ENCODE measurements at regions not wholly inside any gene's neighbourhood (a gene's known extent, or its start where the extent isn't known, plus 50 kb on each side); places are given as distances from the start of the nearest gene placed in this dataset.

GRCh38 chr10:43861966-43862751 is 213.5 kb upstream of the ZNF32 start:
- peak; percentile 34 for ATAC-seq
- TF ChIP-seq TOX (CRISPR knock-in tag; IDR thresholded peaks at IDR 0.05; ENCODE audit: borderline replicate concordance) = no peak
- no peak for TF ChIP-seq PPARA (CRISPR knock-in tag; IDR thresholded peaks at IDR 0.05; ENCODE audit: borderline replicate concordance)
- TF ChIP-seq TSHZ2 (CRISPR knock-in tag; IDR thresholded peaks at IDR 0.05) = no peak
- no peak for TF ChIP-seq ZC3H10 (CRISPR knock-in tag; IDR thresholded peaks at IDR 0.05)
- TF ChIP-seq BACH2 (CRISPR knock-in tag; IDR thresholded peaks at IDR 0.05; ENCODE audit: borderline replicate concordance) = no peak
- TF ChIP-seq ISL1 (CRISPR knock-in tag; IDR thresholded peaks at IDR 0.05) = no peak

- no peak for TF ChIP-seq ESRRG (CRISPR knock-in tag; IDR thresholded peaks at IDR 0.05)
- no peak for TF ChIP-seq CREB5 (CRISPR knock-in tag; IDR thresholded peaks at IDR 0.05; ENCODE audit: low read depth)
- no peak for TF ChIP-seq OSR1 (CRISPR knock-in tag; IDR thresholded peaks at IDR 0.05)
- no peak for TF ChIP-seq TCF4 (CRISPR knock-in tag; IDR thresholded peaks at IDR 0.05; ENCODE audit: borderline replicate concordance)
- TF ChIP-seq ZNF565 (CRISPR knock-in tag; conservative IDR thresholded peaks at IDR 0.05; ENCODE audit: low read depth) = no peak
- TF ChIP-seq ISL1 (CRISPR knock-in tag; IDR thresholded peaks at IDR 0.05) = no peak
- TF ChIP-seq RARB (CRISPR knock-in tag; IDR thresholded peaks at IDR 0.05) = no peak
- no peak for TF ChIP-seq CSDC2 (CRISPR knock-in tag; IDR thresholded peaks at IDR 0.05)
- TF ChIP-seq PATZ1 (CRISPR knock-in tag; IDR thresholded peaks at IDR 0.05; ENCODE audit: borderline replicate concordance) = no peak
- TF ChIP-seq ZNF8 (CRISPR knock-in tag; IDR thresholded peaks at IDR 0.05) = no peak
- TF ChIP-seq ZFP3 (CRISPR knock-in tag; IDR thresholded peaks at IDR 0.05) = no peak
- no peak for TF ChIP-seq ARNTL (CRISPR knock-in tag; IDR thresholded peaks at IDR 0.05; ENCODE audit: borderline replicate concordance, low read depth)
- no peak for TF ChIP-seq ZNF70 (CRISPR knock-in tag; IDR thresholded peaks at IDR 0.05)
- TF ChIP-seq POU6F1 (CRISPR knock-in tag; IDR thresholded peaks at IDR 0.05; ENCODE audit: borderline replicate concordance, low read depth) = no peak
- TF ChIP-seq ZC3H10 (CRISPR knock-in tag; IDR thresholded peaks at IDR 0.05) = no peak
- TF ChIP-seq CSRNP3 (CRISPR knock-in tag; IDR thresholded peaks at IDR 0.05) = no peak
- no peak for TF ChIP-seq GLIS3 (CRISPR knock-in tag; IDR thresholded peaks at IDR 0.05)
- no peak for TF ChIP-seq TOX (CRISPR knock-in tag; IDR thresholded peaks at IDR 0.05; ENCODE audit: borderline replicate concordance)
- TF ChIP-seq TSHZ2 (CRISPR knock-in tag; IDR thresholded peaks at IDR 0.05) = no peak
- TF ChIP-seq BACH2 (CRISPR knock-in tag; IDR thresholded peaks at IDR 0.05; ENCODE audit: borderline replicate concordance) = no peak
- no peak for ATAC-seq
Measured at GRCh38 chr10:43859016-43859525, 210.4 kb upstream of the ZNF32 start.

Data from SK-N-SH treated with all-trans-retinoic acid at 6 μM for 48 hours (cell line).